CD4-positive, alpha-beta T cell treated with Interleukin-12 subunit alpha and Interleukin-12 subunit beta, for 1 hour (primary cell): ENCODE measurements at regions not wholly inside any gene's neighbourhood (a gene's known extent, or its start where the extent isn't known, plus 50 kb on each side); places are given as distances from the start of the nearest gene placed in this dataset.

ENCODE experiments used
- DNase-seq: peaks from one replicate; pipeline ENCODE4 v3.0.0-alpha.2; 2020

GRCh38 chr5:166507810-166508425 lies 1783.5 kb upstream of the WWC1 start:
- DNase-seq: no peak

- no peak for DNase-seq
These were observed 1782.4 kb upstream of the WWC1 start for GRCh38 chr5:166509085-166509484.

GRCh38 chr5:166517976-166518375 lies 1773.5 kb upstream of the WWC1 start:
- no peak for DNase-seq

GRCh38 chr5:166523206-166523605 lies 1768.2 kb upstream of the WWC1 start:
- DNase-seq: no peak

GRCh38 chr5:166529200-166529599 lies 1762.2 kb upstream of the WWC1 start:
- no peak for DNase-seq

- no peak for DNase-seq
These were observed 1758.8 kb upstream of the WWC1 start for GRCh38 chr5:166532456-166533220.

GRCh38 chr5:166535641-166536040 lies 1755.8 kb upstream of the WWC1 start:
- DNase-seq: no peak

GRCh38 chr5:166540156-166540555 lies 1751.3 kb upstream of the WWC1 start:
- no peak for DNase-seq

- DNase-seq: no peak
These were observed 1740.1 kb upstream of the WWC1 start for GRCh38 chr5:166551384-166551783.

- DNase-seq: no peak
These were observed 1737.7 kb upstream of the WWC1 start for GRCh38 chr5:166553778-166554177.

- no peak for DNase-seq
These were observed 1729.7 kb upstream of the WWC1 start for GRCh38 chr5:166561759-166562158.

- DNase-seq: no peak
These were observed 1729.2 kb upstream of the WWC1 start for GRCh38 chr5:166562246-166562645.

GRCh38 chr5:166566725-166567124 lies 1724.7 kb upstream of the WWC1 start:
- DNase-seq: no peak

- no peak for DNase-seq
These were observed 1720.6 kb upstream of the WWC1 start for GRCh38 chr5:166570865-166571264.

- no peak for DNase-seq
These were observed 1719.8 kb upstream of the WWC1 start for GRCh38 chr5:166571668-166572067.

- DNase-seq: no peak
These were observed 1715.1 kb upstream of the WWC1 start for GRCh38 chr5:166576323-166576722.

- DNase-seq: no peak
These were observed 1709.6 kb upstream of the WWC1 start for GRCh38 chr5:166581826-166582225.

GRCh38 chr5:166582416-166582815 lies 1709.0 kb upstream of the WWC1 start:
- DNase-seq: no peak

GRCh38 chr5:166594567-166594966 lies 1696.9 kb upstream of the WWC1 start:
- no peak for DNase-seq

- DNase-seq: no peak
These were observed 1696.0 kb upstream of the WWC1 start for GRCh38 chr5:166595274-166595951.

GRCh38 chr5:166596043-166596442 lies 1695.4 kb upstream of the WWC1 start:
- DNase-seq: no peak

- no peak for DNase-seq
These were observed 1689.2 kb upstream of the WWC1 start for GRCh38 chr5:166602271-166602670.

- no peak for DNase-seq
These were observed 1673.9 kb upstream of the WWC1 start for GRCh38 chr5:166617507-166617906.

- no peak for DNase-seq
These were observed 1672.9 kb upstream of the WWC1 start for GRCh38 chr5:166618526-166618925.
